Calu3 (cell line): ENCODE measurements at regions not wholly inside any gene's neighbourhood (a gene's known extent, or its start where the extent isn't known, plus 50 kb on each side); places are given as distances from the start of the nearest gene placed in this dataset.

Source experiments
- BruUV-seq: library from RNA; stranded (reverse); fragments of 400-500 nt; replicated peaks from 2 replicates; lab custom pipeline; 2021; lab: Mats Ljungman, UMichigan
- CTCF ChIA-PET: fragments of 300-600 bp; sonication (Branson Sonifier 250); formaldehyde crosslinking; loops from one replicate; lab custom pipeline; 2022; ENCODE audit warnings: antibody characterized with exemption; lab: Charles Lee
- DNase-seq: peaks from one replicate; pipeline ENCODE4 v3.0.0; 2022
- H3K27ac Mint-ChIP-seq: one replicate; pipeline ENCODE4 v1.8.0; 2022; ENCODE audit warnings: mixed read lengths; ENCODE audit not compliant: unreplicated experiment
- H3K27me3 Mint-ChIP-seq: one replicate; pipeline ENCODE4 v1.8.0; 2022; ENCODE audit warnings: mixed read lengths; ENCODE audit not compliant: unreplicated experiment
- H3K36me3 Mint-ChIP-seq: one replicate; pipeline ENCODE4 v1.8.0; 2022; ENCODE audit warnings: mild to moderate bottlenecking, moderate library complexity, mixed read lengths; ENCODE audit not compliant: insufficient read depth, unreplicated experiment
- H3K4me1 Mint-ChIP-seq: one replicate; pipeline ENCODE4 v1.8.0; 2022; ENCODE audit warnings: mild to moderate bottlenecking, low read depth, mixed read lengths; ENCODE audit not compliant: unreplicated experiment
- H3K4me3 Mint-ChIP-seq: one replicate; pipeline ENCODE4 v1.8.0; 2022; ENCODE audit warnings: mild to moderate bottlenecking, low read depth, moderate library complexity, mixed read lengths; ENCODE audit not compliant: unreplicated experiment
- H3K9me3 Mint-ChIP-seq: one replicate; pipeline ENCODE4 v1.8.0; 2022; ENCODE audit warnings: low read depth, mixed read lengths; ENCODE audit not compliant: unreplicated experiment
- CTCF ChIP-seq: fragments of 200-600 bp; IDR thresholded peaks from one replicate; pipeline ENCODE4 v1.8.0; 2022; ENCODE audit warnings: antibody characterized with exemption; ENCODE audit not compliant: unreplicated experiment
- intact Hi-C: fragments of 100-400 bp; cut with micrococcal nuclease; formaldehyde crosslinking; loops from one replicate; pipeline ENCODE4 v1.10.0; 2022; ENCODE audit not compliant: unreplicated experiment

GRCh38 chrX:1894740-1895139, 279.9 kb downstream of the ASMT start:
- no peak for DNase-seq
- peaks cover 11% of the 10 kb centered on the region for H3K9me3 Mint-ChIP-seq
- no peaks in the 10 kb centered on the region for H3K27me3 Mint-ChIP-seq
- no TSS peak for BruUV-seq
- H3K4me1 Mint-ChIP-seq: no peaks in the 10 kb centered on the region
- no peak for TF ChIP-seq CTCF
- CTCF ChIA-PET: no interaction called here
- intact Hi-C loops: no loop called here
- H3K4me3 Mint-ChIP-seq: no peak overlapping the region
- H3K36me3 Mint-ChIP-seq: no peaks in the 10 kb centered on the region
- no peak overlapping the region for H3K27ac Mint-ChIP-seq

DNA sequence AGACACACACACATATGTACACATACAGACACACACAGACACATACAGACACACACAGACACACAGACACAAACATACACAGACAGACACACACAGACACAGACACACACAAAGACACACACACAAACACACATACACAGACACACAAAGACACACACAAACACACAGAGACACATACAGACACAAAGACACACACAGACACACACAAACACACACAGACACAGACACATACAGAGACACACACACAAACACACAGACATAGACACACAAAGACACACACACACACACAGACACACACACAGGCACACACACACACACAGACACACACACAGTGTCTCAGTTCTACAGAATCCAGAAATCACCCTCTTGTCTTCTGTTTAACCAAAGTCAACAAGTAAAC, 280.7 kb downstream of the ASMT start:
- DNase-seq: no peak
- TF ChIP-seq CTCF: no peak
- H3K4me1 Mint-ChIP-seq: no peaks in the 10 kb centered on the region
- CTCF ChIA-PET: no interaction called here
- H3K27ac Mint-ChIP-seq: no peak overlapping the region
- no peaks in the 10 kb centered on the region for H3K27me3 Mint-ChIP-seq
- H3K36me3 Mint-ChIP-seq: no peaks in the 10 kb centered on the region
- intact Hi-C loops: no loop called here
- H3K4me3 Mint-ChIP-seq: no peak overlapping the region
- peaks cover 11% of the 10 kb centered on the region for H3K9me3 Mint-ChIP-seq
- BruUV-seq: no TSS peak

DNA sequence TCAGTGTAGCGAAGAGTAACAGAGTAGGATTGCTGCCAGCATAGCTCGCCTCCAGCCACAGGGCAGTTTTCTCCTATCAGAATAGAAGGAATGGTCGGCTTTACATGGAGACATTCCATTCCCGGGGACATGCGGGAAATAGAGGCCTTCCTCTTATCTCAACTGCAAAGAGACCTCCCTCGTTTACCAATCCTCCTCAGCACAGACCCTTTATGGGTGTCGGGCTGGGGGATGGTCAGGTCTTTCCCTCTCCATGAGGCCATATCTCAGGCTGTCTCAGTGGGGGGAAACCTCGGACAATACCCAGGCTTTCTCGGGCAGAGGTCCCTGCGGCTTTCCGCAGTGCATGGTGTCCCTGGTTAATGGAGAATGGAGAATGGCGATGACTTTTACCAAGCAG, 285.0 kb downstream of the ASMT start:
- Mint-ChIP-seq H3K36me3 (no peaks in the 10 kb centered on the region), H3K9me3 (peaks cover 5% of the 10 kb centered on the region), H3K27me3 (no peaks in the 10 kb centered on the region), H3K27ac (no peak overlapping the region), H3K4me3 (no peak overlapping the region), H3K4me1 (no peaks in the 10 kb centered on the region)
- intact Hi-C loops: no loop called here
- no TSS peak for BruUV-seq
- CTCF ChIA-PET: no interaction called here
- no peak for TF ChIP-seq CTCF
- no peak for DNase-seq

- no TSS peak for BruUV-seq
- Mint-ChIP-seq H3K9me3 (peaks cover 2% of the 10 kb centered on the region), H3K27me3 (no peaks in the 10 kb centered on the region), H3K4me3 (no peak overlapping the region), H3K27ac (no peak overlapping the region), H3K4me1 (no peaks in the 10 kb centered on the region), H3K36me3 (no peaks in the 10 kb centered on the region)
- CTCF ChIA-PET: no interaction called here
- intact Hi-C loops: no loop called here
- DNase-seq: no peak
- TF ChIP-seq CTCF: no peak
Observed at GRCh38 chrX:1902901-1903235, 288.0 kb downstream of the ASMT start.
